ENCODE measurements at regions not wholly inside any gene's neighbourhood (a gene's known extent, or its start where the extent isn't known, plus 50 kb on each side); places are given as distances from the start of the nearest gene placed in this dataset.

- Histone ChIP-seq H3K4me2 (ENCODE audit: low read depth, low read length) (no peak overlapping the region), H3K36me3 (replicated peaks; ENCODE audit: insufficient read depth, low read length) (no peaks in the 10 kb centered on the region), H4K20me1 (ENCODE audit: insufficient read depth, low read length) (no peaks in the 10 kb centered on the region), H3F3A (ENCODE audit: insufficient read depth, low read length) (no peaks in the 10 kb centered on the region), H3K9me3 (replicated peaks; ENCODE audit: insufficient read depth, low read length) (no peaks in the 10 kb centered on the region), H3K4me3 (ENCODE audit: low read length) (no peak overlapping the region), H3K27ac (ENCODE audit: low read length) (no peak overlapping the region), H3K9me2 (replicated peaks; ENCODE audit: insufficient read depth, low read length) (no peaks in the 10 kb centered on the region), H3K4me1 (ENCODE audit: low read length) (no peaks in the 10 kb centered on the region), H3K27me3 (replicated peaks; ENCODE audit: insufficient read depth, low read length) (no peaks in the 10 kb centered on the region), H2AFZ (ENCODE audit: low read length) (no peak overlapping the region), H3K9ac (ENCODE audit: low read length) (no peak overlapping the region), H3K79me2 (ENCODE audit: low read length) (no peaks in the 10 kb centered on the region)
- no peak for TF ChIP-seq EZH2phosphoT487 (IDR thresholded peaks at IDR 0.05; ENCODE audit: low read length)
- no peak for TF ChIP-seq EZH2 (optimal IDR thresholded peaks at IDR 0.05; ENCODE audit: low read depth, low read length)
- TF ChIP-seq CTCF (IDR thresholded peaks at IDR 0.05; ENCODE audit: low read length): no peak
- no peak for DNase-seq
Observed at GRCh38 chr12:74429535-74429934, 108.1 kb upstream of the ATXN7L3B start.

GRCh38 chr12:74431801-74432200, 105.8 kb upstream of the ATXN7L3B start:
- TF ChIP-seq EZH2phosphoT487 (IDR thresholded peaks at IDR 0.05; ENCODE audit: low read length) (no peak), CTCF (IDR thresholded peaks at IDR 0.05; ENCODE audit: low read length) (no peak), EZH2 (optimal IDR thresholded peaks at IDR 0.05; ENCODE audit: low read depth, low read length) (no peak)
- Histone ChIP-seq H3K9me2 (replicated peaks; ENCODE audit: insufficient read depth, low read length) (no peaks in the 10 kb centered on the region), H3K36me3 (replicated peaks; ENCODE audit: insufficient read depth, low read length) (no peaks in the 10 kb centered on the region), H4K20me1 (ENCODE audit: insufficient read depth, low read length) (no peaks in the 10 kb centered on the region), H3F3A (ENCODE audit: insufficient read depth, low read length) (no peaks in the 10 kb centered on the region), H3K9ac (ENCODE audit: low read length) (no peak overlapping the region), H3K4me3 (ENCODE audit: low read length) (no peak overlapping the region), H3K27me3 (replicated peaks; ENCODE audit: insufficient read depth, low read length) (no peaks in the 10 kb centered on the region), H2AFZ (ENCODE audit: low read length) (no peak overlapping the region), H3K4me1 (ENCODE audit: low read length) (no peaks in the 10 kb centered on the region), H3K27ac (ENCODE audit: low read length) (no peak overlapping the region), H3K79me2 (ENCODE audit: low read length) (no peaks in the 10 kb centered on the region), H3K4me2 (ENCODE audit: low read depth, low read length) (no peak overlapping the region), H3K9me3 (replicated peaks; ENCODE audit: insufficient read depth, low read length) (no peaks in the 10 kb centered on the region)
- DNase-seq: no peak

GRCh38 chr12:74440469-74440868, 97.2 kb upstream of the ATXN7L3B start:
- TF ChIP-seq EZH2 (optimal IDR thresholded peaks at IDR 0.05; ENCODE audit: low read depth, low read length) (no peak), EZH2phosphoT487 (IDR thresholded peaks at IDR 0.05; ENCODE audit: low read length) (no peak)
- H3K9me2 ChIP-seq (replicated peaks; ENCODE audit: insufficient read depth, low read length): no peaks in the 10 kb centered on the region
- no peak overlapping the region for H3K4me3 ChIP-seq (ENCODE audit: low read length)
- no peaks in the 10 kb centered on the region for H3K36me3 ChIP-seq (replicated peaks; ENCODE audit: insufficient read depth, low read length)
- H3K4me1 ChIP-seq (ENCODE audit: low read length): no peaks in the 10 kb centered on the region
- no peaks in the 10 kb centered on the region for H3K27me3 ChIP-seq (replicated peaks; ENCODE audit: insufficient read depth, low read length)
- DNase-seq: no peak
- H3K9ac ChIP-seq (ENCODE audit: low read length): no peak overlapping the region
- no peak overlapping the region for H2AFZ ChIP-seq (ENCODE audit: low read length)
- no peaks in the 10 kb centered on the region for H4K20me1 ChIP-seq (ENCODE audit: insufficient read depth, low read length)
- H3K4me2 ChIP-seq (ENCODE audit: low read depth, low read length): no peak overlapping the region
- H3K27ac ChIP-seq (ENCODE audit: low read length): no peak overlapping the region
- no peaks in the 10 kb centered on the region for H3F3A ChIP-seq (ENCODE audit: insufficient read depth, low read length)
- H3K79me2 ChIP-seq (ENCODE audit: low read length): no peaks in the 10 kb centered on the region
- no peaks in the 10 kb centered on the region for H3K9me3 ChIP-seq (replicated peaks; ENCODE audit: insufficient read depth, low read length)

GRCh38 chr12:74441872-74442271, 95.8 kb upstream of the ATXN7L3B start:
- Histone ChIP-seq H4K20me1 (ENCODE audit: insufficient read depth, low read length) (no peaks in the 10 kb centered on the region), H3K9me3 (replicated peaks; ENCODE audit: insufficient read depth, low read length) (no peaks in the 10 kb centered on the region), H3K9me2 (replicated peaks; ENCODE audit: insufficient read depth, low read length) (no peaks in the 10 kb centered on the region), H3F3A (ENCODE audit: insufficient read depth, low read length) (no peaks in the 10 kb centered on the region), H3K36me3 (replicated peaks; ENCODE audit: insufficient read depth, low read length) (no peaks in the 10 kb centered on the region), H3K4me1 (ENCODE audit: low read length) (no peaks in the 10 kb centered on the region), H2AFZ (ENCODE audit: low read length) (no peak overlapping the region), H3K27ac (ENCODE audit: low read length) (no peak overlapping the region), H3K9ac (ENCODE audit: low read length) (no peak overlapping the region), H3K4me3 (ENCODE audit: low read length) (no peak overlapping the region), H3K27me3 (replicated peaks; ENCODE audit: insufficient read depth, low read length) (no peaks in the 10 kb centered on the region), H3K4me2 (ENCODE audit: low read depth, low read length) (no peak overlapping the region), H3K79me2 (ENCODE audit: low read length) (no peaks in the 10 kb centered on the region)
- no peak for TF ChIP-seq EZH2 (optimal IDR thresholded peaks at IDR 0.05; ENCODE audit: low read depth, low read length)
- TF ChIP-seq CTCF (IDR thresholded peaks at IDR 0.05; ENCODE audit: low read length): no peak
- no peak for TF ChIP-seq EZH2phosphoT487 (IDR thresholded peaks at IDR 0.05; ENCODE audit: low read length)
- DNase-seq: no peak

Measured in MM.1S (cell line).